Neural progenitor cell (in vitro differentiated cells): ENCODE measurements at regions not wholly inside any gene's neighbourhood (a gene's known extent, or its start where the extent isn't known, plus 50 kb on each side); places are given as distances from the start of the nearest gene placed in this dataset.

Experiments used
- DNase-seq: peaks from one replicate; pipeline ENCODE4 v3.0.0-alpha.2; 2016; ENCODE audit warnings: low spot score
- H2AFZ ChIP-seq: fragments of 200-600 bp; sonication (generic); replicated peaks from 2 replicates; pipeline ENCODE4 v1.6.1; 2016; ENCODE audit warnings: antibody characterized with exemption
- H3F3A ChIP-seq: fragments of 200-600 bp; sonication (generic); 2 replicates; pipeline ENCODE4 v1.6.1; 2016; ENCODE audit warnings: antibody characterized with exemption, low read depth
- H3K27ac ChIP-seq: fragments of 200-600 bp; sonication (generic); 2 replicates; pipeline ENCODE4 v1.5.1; 2016; ENCODE audit warnings: mild to moderate bottlenecking
- H3K27me3 ChIP-seq: fragments of 200-600 bp; sonication (generic); 2 replicates; pipeline ENCODE4 v1.6.1; 2016; ENCODE audit warnings: mild to moderate bottlenecking, moderate library complexity
- H3K36me3 ChIP-seq: fragments of 200-600 bp; sonication (generic); 2 replicates; pipeline ENCODE4 v1.5.1; 2016
- H3K4me1 ChIP-seq: fragments of 200-600 bp; sonication (generic); 2 replicates; pipeline ENCODE4 v1.6.1; 2016; ENCODE audit warnings: mixed run types
- H3K4me2 ChIP-seq: fragments of 200-600 bp; sonication (generic); 2 replicates; pipeline ENCODE4 v1.6.1; 2016
- H3K4me3 ChIP-seq: fragments of 200-600 bp; sonication (generic); 2 replicates; pipeline ENCODE4 v1.5.1; 2016
- H3K79me2 ChIP-seq: fragments of 200-600 bp; sonication (generic); 2 replicates; pipeline ENCODE4 v1.6.1; 2016; ENCODE audit warnings: low read depth
- H3K9ac ChIP-seq: fragments of 200-600 bp; sonication (generic); 2 replicates; pipeline ENCODE4 v1.6.1; 2016
- H3K9me3 ChIP-seq: fragments of 200-600 bp; sonication (generic); 2 replicates; pipeline ENCODE4 v1.5.1; 2016; ENCODE audit warnings: low read depth
- H4K20me1 ChIP-seq: fragments of 200-600 bp; sonication (generic); 2 replicates; pipeline ENCODE4 v1.6.1; 2016; ENCODE audit warnings: low read depth
- H3K27ac Mint-ChIP-seq: 3 replicates; pipeline ENCODE4 v1.8.0; 2021; ENCODE audit warnings: mixed read lengths
- H3K27me3 Mint-ChIP-seq: 2 replicates; pipeline ENCODE4 v1.8.0; 2022; ENCODE audit warnings: low read depth, mild to moderate bottlenecking, inconsistent platforms, moderate library complexity, mixed read lengths; ENCODE audit not compliant: insufficient read depth
- H3K36me3 Mint-ChIP-seq: 3 replicates; pipeline ENCODE4 v1.8.0; 2021; ENCODE audit warnings: mixed read lengths
- H3K4me1 Mint-ChIP-seq: 3 replicates; pipeline ENCODE4 v1.8.0; 2021; ENCODE audit warnings: mixed read lengths
- H3K4me3 Mint-ChIP-seq: 3 replicates; pipeline ENCODE4 v1.8.0; 2021; ENCODE audit warnings: mild to moderate bottlenecking, moderate library complexity, mixed read lengths
- H3K9me3 Mint-ChIP-seq: 3 replicates; pipeline ENCODE4 v1.8.0; 2020; ENCODE audit warnings: mixed read lengths
- EZH2 ChIP-seq: fragments of 200-600 bp; sonication (generic); IDR thresholded peaks from 2 replicates; pipeline ENCODE4 v1.6.1; 2017; ENCODE audit warnings: antibody characterized with exemption, mild to moderate bottlenecking, moderate library complexity
- EZH2phosphoT487 ChIP-seq: fragments of 200-600 bp; sonication (generic); IDR thresholded peaks from 2 replicates; pipeline ENCODE4 v1.6.1; 2017; ENCODE audit warnings: antibody characterized with exemption
- TF ChIP-seq, protein P1 (sequence below): fragments of 200-600 bp; sonication (generic); IDR thresholded peaks from 2 replicates; pipeline ENCODE4 v1.5.1; 2017; ENCODE audit warnings: antibody characterized with exemption, mild to moderate bottlenecking

DNA sequence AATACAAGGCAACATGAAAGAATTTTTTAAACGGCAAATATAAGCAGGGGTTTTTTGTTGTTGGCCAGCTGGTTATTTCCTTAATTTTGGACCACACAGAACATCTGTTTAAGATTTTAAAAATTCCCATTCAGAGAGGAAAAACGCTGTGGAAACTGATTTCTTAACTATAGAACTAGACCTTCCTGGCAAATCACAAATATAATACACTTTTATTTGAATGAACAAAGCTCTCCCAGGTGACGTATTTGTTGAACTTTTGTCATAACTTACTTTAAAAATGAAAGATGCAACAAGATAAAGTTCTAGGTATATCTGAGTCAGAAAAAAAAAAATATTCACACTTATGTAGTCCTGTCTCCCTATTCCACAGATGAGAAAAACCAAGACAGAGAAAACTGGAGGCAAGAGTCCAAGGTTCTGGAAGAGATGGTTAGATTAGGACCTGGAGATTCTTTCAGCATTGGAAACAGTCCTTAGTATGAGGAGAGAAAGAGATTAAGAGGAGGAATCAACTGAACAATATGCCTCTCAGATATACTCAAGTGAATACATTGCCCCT lies 269.1 kb downstream of the NEBL start:
- Histone ChIP-seq H3K27me3 (no peaks in the 10 kb centered on the region), H4K20me1 (no peaks in the 10 kb centered on the region), H3K4me3 (no peak overlapping the region), H3K36me3 (no peaks in the 10 kb centered on the region), H3K4me2 (no peak overlapping the region), H3K79me2 (no peaks in the 10 kb centered on the region), H3K27ac (no peak overlapping the region), H3K9me3 (no peaks in the 10 kb centered on the region), H2AFZ (no peak overlapping the region), H3F3A (no peaks in the 10 kb centered on the region), H3K9ac (no peak overlapping the region), H3K4me1 (no peaks in the 10 kb centered on the region)
- Mint-ChIP-seq H3K27ac (no peak overlapping the region), H3K27me3 (peaks cover 6% of the 10 kb centered on the region), H3K4me3 (no peak overlapping the region), H3K36me3 (no peaks in the 10 kb centered on the region), H3K9me3 (peaks cover 4% of the 10 kb centered on the region), H3K4me1 (no peaks in the 10 kb centered on the region)
- DNase-seq: no peak
- no peak for TF ChIP-seq EZH2phosphoT487
- TF ChIP-seq, protein P1, sequence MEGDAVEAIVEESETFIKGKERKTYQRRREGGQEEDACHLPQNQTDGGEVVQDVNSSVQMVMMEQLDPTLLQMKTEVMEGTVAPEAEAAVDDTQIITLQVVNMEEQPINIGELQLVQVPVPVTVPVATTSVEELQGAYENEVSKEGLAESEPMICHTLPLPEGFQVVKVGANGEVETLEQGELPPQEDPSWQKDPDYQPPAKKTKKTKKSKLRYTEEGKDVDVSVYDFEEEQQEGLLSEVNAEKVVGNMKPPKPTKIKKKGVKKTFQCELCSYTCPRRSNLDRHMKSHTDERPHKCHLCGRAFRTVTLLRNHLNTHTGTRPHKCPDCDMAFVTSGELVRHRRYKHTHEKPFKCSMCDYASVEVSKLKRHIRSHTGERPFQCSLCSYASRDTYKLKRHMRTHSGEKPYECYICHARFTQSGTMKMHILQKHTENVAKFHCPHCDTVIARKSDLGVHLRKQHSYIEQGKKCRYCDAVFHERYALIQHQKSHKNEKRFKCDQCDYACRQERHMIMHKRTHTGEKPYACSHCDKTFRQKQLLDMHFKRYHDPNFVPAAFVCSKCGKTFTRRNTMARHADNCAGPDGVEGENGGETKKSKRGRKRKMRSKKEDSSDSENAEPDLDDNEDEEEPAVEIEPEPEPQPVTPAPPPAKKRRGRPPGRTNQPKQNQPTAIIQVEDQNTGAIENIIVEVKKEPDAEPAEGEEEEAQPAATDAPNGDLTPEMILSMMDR: no peak
- no peak for TF ChIP-seq EZH2

DNA sequence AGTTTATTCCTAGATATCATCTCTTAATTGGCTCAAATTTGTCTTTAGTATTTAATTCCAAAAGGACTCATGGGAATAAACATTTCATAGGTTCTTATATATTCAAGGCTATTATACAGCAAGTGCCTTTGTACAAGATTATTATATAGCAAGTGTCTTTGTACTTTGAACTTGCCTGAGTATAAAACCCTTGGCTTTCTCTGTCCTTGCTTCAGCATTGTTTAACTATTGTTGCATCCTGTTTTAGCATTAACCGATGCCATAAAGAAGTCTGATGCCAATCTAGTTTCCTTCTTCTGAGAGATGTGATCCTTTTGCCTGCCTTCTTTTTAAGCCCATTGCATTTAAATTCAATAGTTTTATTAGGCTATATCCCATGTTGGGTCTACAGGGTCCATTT lies 270.0 kb downstream of the NEBL start:
- Histone ChIP-seq H2AFZ (no peak overlapping the region), H4K20me1 (no peaks in the 10 kb centered on the region), H3K4me2 (no peak overlapping the region), H3K9ac (no peak overlapping the region), H3K9me3 (no peaks in the 10 kb centered on the region), H3K79me2 (no peaks in the 10 kb centered on the region), H3K27me3 (no peaks in the 10 kb centered on the region), H3K4me1 (no peaks in the 10 kb centered on the region), H3K36me3 (no peaks in the 10 kb centered on the region), H3K4me3 (no peak overlapping the region), H3K27ac (no peak overlapping the region), H3F3A (no peaks in the 10 kb centered on the region)
- Mint-ChIP-seq H3K4me3 (no peak overlapping the region), H3K27me3 (peaks cover 6% of the 10 kb centered on the region), H3K36me3 (no peaks in the 10 kb centered on the region), H3K27ac (no peak overlapping the region), H3K4me1 (no peaks in the 10 kb centered on the region), H3K9me3 (peaks cover 4% of the 10 kb centered on the region)
- TF ChIP-seq EZH2: no peak
- TF ChIP-seq, protein P1: no peak
- no peak for TF ChIP-seq EZH2phosphoT487
- no peak for DNase-seq

DNA sequence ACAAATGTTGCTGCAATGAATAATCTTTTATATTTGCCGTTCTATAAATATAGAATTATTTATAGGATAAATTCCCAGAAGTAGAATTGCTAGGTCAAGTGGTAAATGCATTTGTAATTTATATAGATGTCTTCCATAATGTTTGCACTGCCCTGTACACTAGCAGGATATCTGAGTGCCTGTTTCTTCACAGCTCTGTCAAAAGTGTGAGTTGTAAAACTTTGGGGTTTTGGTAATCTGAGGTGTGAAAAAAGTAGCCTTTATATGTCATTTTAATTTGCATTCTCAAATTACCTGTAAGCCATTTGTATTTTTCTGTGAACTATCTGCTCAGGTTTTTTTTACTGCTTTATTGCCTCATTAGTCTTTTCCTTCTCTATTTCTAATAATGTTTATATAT lies 271.2 kb downstream of the NEBL start:
- TF ChIP-seq EZH2: no peak
- TF ChIP-seq EZH2phosphoT487: no peak
- TF ChIP-seq, protein P1: no peak
- Histone ChIP-seq H3K4me3 (no peak overlapping the region), H3K27me3 (no peaks in the 10 kb centered on the region), H3K9me3 (no peaks in the 10 kb centered on the region), H3K36me3 (no peaks in the 10 kb centered on the region), H3K79me2 (no peaks in the 10 kb centered on the region), H3K4me2 (no peak overlapping the region), H2AFZ (no peak overlapping the region), H3K27ac (no peak overlapping the region), H3K4me1 (no peaks in the 10 kb centered on the region), H3F3A (no peaks in the 10 kb centered on the region), H3K9ac (no peak overlapping the region), H4K20me1 (no peaks in the 10 kb centered on the region)
- Mint-ChIP-seq H3K36me3 (no peaks in the 10 kb centered on the region), H3K4me3 (no peak overlapping the region), H3K27ac (no peak overlapping the region), H3K4me1 (no peaks in the 10 kb centered on the region), H3K27me3 (peaks cover 6% of the 10 kb centered on the region), H3K9me3 (peaks cover 4% of the 10 kb centered on the region)
- DNase-seq: no peak
